GM12874 (cell line): ENCODE measurements at regions not wholly inside any gene's neighbourhood (a gene's known extent, or its start where the extent isn't known, plus 50 kb on each side); places are given as distances from the start of the nearest gene placed in this dataset.

Experiments
- CTCF ChIP-seq: IDR thresholded peaks from 2 replicates; pipeline ENCODE4 v1.5.1; 2011; ENCODE audit warnings: low read depth, mild to moderate bottlenecking, control low read depth, low read length, moderate library complexity; ENCODE audit not compliant: insufficient read depth

- TF ChIP-seq CTCF, result no peak
These were observed 182.3 kb downstream of the TBXT start for GRCh38 chr6:165985281-165985805.

- no peak for TF ChIP-seq CTCF
These were observed 182.8 kb downstream of the TBXT start for GRCh38 chr6:165984729-165985275.

- no peak for TF ChIP-seq CTCF
These were observed 184.3 kb downstream of the TBXT start for GRCh38 chr6:165983112-165984072.

- no peak for TF ChIP-seq CTCF
These were observed 189.2 kb downstream of the TBXT start for GRCh38 chr6:165978476-165978875.

GRCh38 chr6:165976684-165977083 lies 191.0 kb downstream of the TBXT start:
- TF ChIP-seq CTCF, result no peak

- no peak for TF ChIP-seq CTCF
These were observed 192.8 kb downstream of the TBXT start for GRCh38 chr6:165974817-165975216.

GRCh38 chr6:165973473-165973872 lies 194.2 kb downstream of the TBXT start:
- no peak for TF ChIP-seq CTCF
